GM20000 (cell line): ENCODE measurements at regions not wholly inside any gene's neighbourhood (a gene's known extent, or its start where the extent isn't known, plus 50 kb on each side); places are given as distances from the start of the nearest gene placed in this dataset.

Source experiments
- DNase-seq: peaks from one replicate; pipeline ENCODE4 v3.0.0; 2012; ENCODE audit warnings: low spot score
- TF ChIP-seq, protein P1 (sequence below): IDR thresholded peaks from 2 replicates; pipeline ENCODE4 v1.5.1; 2012; ENCODE audit warnings: mild to moderate bottlenecking, control low read depth; ENCODE audit errors: extremely low read depth, missing control alignments

DNA sequence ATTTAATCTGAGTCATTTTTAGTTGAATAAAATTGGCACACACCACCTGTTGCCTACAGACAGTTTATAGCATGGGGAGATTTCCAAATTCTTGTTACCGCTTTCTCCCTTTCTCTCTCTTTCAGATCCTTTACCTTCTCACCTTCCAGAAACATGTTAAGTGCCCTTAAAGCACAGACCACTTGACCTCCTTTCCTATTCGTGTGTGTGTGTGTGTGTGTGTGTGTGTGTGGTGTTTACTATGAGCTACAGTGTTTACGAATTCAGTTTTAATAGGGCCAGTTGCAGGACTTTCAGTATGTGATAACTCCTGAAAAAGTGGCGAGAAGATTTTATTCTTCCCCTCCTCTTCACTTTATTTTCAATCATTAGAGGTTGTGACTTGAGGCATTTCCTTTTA is 258.1 kb downstream of the BMP2 start:
- TF ChIP-seq, protein P1, sequence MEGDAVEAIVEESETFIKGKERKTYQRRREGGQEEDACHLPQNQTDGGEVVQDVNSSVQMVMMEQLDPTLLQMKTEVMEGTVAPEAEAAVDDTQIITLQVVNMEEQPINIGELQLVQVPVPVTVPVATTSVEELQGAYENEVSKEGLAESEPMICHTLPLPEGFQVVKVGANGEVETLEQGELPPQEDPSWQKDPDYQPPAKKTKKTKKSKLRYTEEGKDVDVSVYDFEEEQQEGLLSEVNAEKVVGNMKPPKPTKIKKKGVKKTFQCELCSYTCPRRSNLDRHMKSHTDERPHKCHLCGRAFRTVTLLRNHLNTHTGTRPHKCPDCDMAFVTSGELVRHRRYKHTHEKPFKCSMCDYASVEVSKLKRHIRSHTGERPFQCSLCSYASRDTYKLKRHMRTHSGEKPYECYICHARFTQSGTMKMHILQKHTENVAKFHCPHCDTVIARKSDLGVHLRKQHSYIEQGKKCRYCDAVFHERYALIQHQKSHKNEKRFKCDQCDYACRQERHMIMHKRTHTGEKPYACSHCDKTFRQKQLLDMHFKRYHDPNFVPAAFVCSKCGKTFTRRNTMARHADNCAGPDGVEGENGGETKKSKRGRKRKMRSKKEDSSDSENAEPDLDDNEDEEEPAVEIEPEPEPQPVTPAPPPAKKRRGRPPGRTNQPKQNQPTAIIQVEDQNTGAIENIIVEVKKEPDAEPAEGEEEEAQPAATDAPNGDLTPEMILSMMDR: no peak
- no peak for DNase-seq

DNA sequence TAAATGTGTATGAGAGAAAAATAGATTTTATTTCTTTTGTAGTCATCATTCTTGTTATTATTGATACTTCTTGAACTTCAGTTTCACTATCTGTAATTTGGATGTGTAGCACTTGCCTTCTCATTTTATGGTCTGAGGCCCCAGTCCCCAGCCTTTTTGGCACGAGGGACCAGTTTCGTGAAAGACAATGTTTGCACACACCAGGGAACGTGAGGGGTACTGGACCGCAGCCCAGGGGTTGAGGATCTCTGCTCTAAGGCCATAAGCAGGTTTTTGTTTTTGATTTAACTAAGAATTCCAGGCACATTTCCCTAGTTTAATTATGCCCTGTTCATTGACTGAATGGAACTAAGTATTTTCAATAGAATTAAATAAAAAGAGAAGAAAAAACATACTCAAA is 261.5 kb downstream of the BMP2 start:
- TF ChIP-seq, protein P1: no peak
- DNase-seq: no peak

DNA sequence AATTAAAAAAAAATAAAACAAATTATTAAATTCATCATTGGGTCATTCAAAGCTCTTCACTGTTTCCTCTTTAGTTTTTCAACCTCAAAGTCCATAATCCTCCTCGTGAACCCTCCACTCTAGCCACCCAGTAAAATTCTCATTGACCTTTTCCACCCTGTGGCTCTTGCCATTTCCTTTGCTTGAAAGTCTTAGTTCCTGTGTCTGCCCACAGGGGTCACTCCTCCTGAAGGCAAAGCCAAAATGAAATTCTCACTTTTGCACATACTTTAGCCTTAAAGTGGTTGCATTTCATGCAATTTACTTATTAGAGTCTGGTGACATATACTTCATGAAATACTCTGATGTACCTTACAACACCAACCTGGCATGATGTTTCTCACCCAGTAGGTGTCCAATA is 263.7 kb downstream of the BMP2 start:
- no peak for DNase-seq
- TF ChIP-seq, protein P1: no peak

DNA sequence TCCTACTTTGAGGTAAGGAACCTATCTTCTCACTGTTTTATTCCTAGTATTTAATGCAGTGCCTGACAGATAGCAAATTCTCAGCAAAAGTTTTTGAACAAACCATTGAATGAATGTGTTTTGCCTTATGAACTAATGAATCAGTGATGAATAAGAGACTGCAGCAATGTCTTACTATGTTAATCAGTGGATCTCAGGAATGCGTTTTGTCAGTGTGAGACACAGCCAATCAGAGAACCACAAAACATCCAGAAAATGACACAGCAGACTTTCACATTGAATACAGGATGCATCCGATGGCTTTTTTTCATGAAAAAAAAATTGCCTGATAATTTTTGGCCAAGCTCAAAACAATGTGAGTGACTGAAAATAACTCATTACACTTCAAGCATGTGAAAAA is 270.5 kb downstream of the BMP2 start:
- no peak for DNase-seq
- TF ChIP-seq, protein P1: no peak

DNA sequence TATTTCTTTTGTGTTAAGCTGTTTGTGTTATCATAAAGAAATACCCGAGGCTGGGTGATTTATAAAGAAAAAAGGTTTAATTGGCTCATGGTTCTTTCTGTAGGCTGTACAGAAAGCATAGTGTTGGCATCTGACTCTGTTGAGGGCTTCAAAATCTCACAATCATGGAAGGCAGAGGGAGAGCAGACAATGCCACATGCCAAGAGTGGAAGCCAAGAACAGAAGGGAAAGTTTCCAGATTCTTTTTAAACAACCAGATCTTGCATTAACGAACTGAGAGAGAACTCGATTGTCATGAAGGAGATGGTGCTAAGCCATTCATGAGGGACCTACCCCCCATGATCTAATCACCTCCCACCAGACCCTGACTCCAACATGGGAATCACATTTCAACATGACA is 290.1 kb downstream of the BMP2 start:
- TF ChIP-seq, protein P1: no peak
- no peak for DNase-seq

DNA sequence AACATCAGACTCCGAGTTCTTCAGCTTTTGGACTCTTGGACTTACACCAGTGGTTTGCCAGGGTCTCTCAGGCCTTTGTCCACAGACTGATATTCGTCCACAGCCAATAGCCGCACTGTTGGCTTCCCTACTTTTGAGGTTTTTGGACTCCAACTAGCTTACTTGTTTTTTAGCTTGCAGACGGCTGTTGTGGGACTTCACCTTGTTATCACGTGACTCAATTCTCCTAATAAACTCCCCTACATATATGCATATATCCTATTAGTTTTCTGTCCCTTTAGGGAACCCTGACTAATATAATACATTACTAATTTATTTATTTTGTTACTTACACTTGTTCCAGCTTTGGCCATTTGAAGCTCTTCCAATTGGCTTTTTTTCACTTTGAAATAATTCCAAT is 311.3 kb downstream of the BMP2 start:
- no peak for DNase-seq
- TF ChIP-seq, protein P1: no peak

DNA sequence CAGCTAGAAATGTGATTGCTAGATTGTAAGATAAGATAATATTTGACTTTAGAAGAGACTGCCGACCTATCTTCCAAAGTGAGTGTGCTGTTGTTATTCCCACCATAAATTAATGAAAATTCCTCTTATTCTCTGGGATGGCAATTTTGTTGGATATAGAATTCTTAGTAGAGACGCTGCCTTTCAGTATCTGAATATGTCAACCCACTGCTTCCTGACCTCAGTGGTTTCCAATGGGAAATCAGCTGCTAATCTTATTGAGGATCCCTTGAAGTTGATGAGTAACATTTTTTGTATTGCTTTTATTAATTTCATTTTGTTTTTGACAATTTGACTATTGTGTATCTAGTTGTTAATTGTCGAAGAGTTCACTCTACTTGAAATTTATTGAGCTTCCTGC is 313.0 kb downstream of the BMP2 start:
- no peak for DNase-seq
- TF ChIP-seq, protein P1: no peak
